Smooth muscle cell (in vitro differentiated cells): ENCODE measurements at regions not wholly inside any gene's neighbourhood (a gene's known extent, or its start where the extent isn't known, plus 50 kb on each side); places are given as distances from the start of the nearest gene placed in this dataset.

Experiments used
- DNase-seq: peaks from one replicate; lab custom pipeline; 2025; ENCODE audit not compliant: unreplicated experiment; lab: John Stamatoyannopoulos, UW
- H2AFZ ChIP-seq: fragments of 200-600 bp; sonication (generic); 2 replicates; pipeline ENCODE4 v1.6.0; 2016; ENCODE audit warnings: antibody characterized with exemption, low read depth, mild to moderate bottlenecking
- H3F3A ChIP-seq: fragments of 200-600 bp; sonication (generic); 2 replicates; pipeline ENCODE4 v1.6.0; 2017; ENCODE audit warnings: antibody characterized with exemption, low read depth
- H3K27ac ChIP-seq: fragments of 200-600 bp; sonication (generic); 2 replicates; pipeline ENCODE4 v1.5.1; 2016; ENCODE audit warnings: low read depth, mild to moderate bottlenecking
- H3K27me3 ChIP-seq: fragments of 200-600 bp; sonication (generic); 2 replicates; pipeline ENCODE4 v1.6.1; 2016; ENCODE audit warnings: low read depth, mild to moderate bottlenecking
- H3K36me3 ChIP-seq: fragments of 200-600 bp; sonication (generic); 2 replicates; pipeline ENCODE4 v1.5.1; 2016; ENCODE audit warnings: low read depth
- H3K4me1 ChIP-seq: fragments of 200-600 bp; sonication (generic); 2 replicates; pipeline ENCODE4 v1.5.1; 2016; ENCODE audit warnings: low read depth
- H3K4me2 ChIP-seq: fragments of 200-600 bp; sonication (generic); 2 replicates; pipeline ENCODE4 v1.6.0; 2016; ENCODE audit warnings: mild to moderate bottlenecking
- H3K4me3 ChIP-seq: fragments of 200-600 bp; sonication (generic); 2 replicates; pipeline ENCODE4 v1.5.1; 2016; ENCODE audit warnings: mild to moderate bottlenecking
- H3K79me2 ChIP-seq: fragments of 200-600 bp; sonication (generic); 2 replicates; pipeline ENCODE4 v1.6.0; 2016; ENCODE audit warnings: low read depth, mild to moderate bottlenecking
- H3K9ac ChIP-seq: fragments of 200-600 bp; sonication (generic); 2 replicates; pipeline ENCODE4 v1.6.0; 2016; ENCODE audit warnings: low read depth
- H3K9me3 ChIP-seq: fragments of 200-600 bp; sonication (generic); replicated peaks from 2 replicates; pipeline ENCODE4 v1.5.1; 2016; ENCODE audit warnings: low read depth
- H4K20me1 ChIP-seq: fragments of 200-600 bp; sonication (generic); 2 replicates; pipeline ENCODE4 v1.6.0; 2016; ENCODE audit warnings: low read depth
- WGBS: methylation state at CpG from one replicate; pipeline ENCODE4 v1.1.7; 2016; ENCODE audit warnings: low lambda C conversion rate; 5-methylcytosine and 5-hydroxymethylcytosine counted together
- TF ChIP-seq, protein P1 (sequence below): fragments of 200-600 bp; sonication (generic); IDR thresholded peaks from 2 replicates; pipeline ENCODE4 v1.5.1; 2017; ENCODE audit warnings: borderline replicate concordance, mild to moderate bottlenecking, antibody characterized with exemption; ENCODE audit not compliant: insufficient read depth, poor library complexity, severe bottlenecking

DNA sequence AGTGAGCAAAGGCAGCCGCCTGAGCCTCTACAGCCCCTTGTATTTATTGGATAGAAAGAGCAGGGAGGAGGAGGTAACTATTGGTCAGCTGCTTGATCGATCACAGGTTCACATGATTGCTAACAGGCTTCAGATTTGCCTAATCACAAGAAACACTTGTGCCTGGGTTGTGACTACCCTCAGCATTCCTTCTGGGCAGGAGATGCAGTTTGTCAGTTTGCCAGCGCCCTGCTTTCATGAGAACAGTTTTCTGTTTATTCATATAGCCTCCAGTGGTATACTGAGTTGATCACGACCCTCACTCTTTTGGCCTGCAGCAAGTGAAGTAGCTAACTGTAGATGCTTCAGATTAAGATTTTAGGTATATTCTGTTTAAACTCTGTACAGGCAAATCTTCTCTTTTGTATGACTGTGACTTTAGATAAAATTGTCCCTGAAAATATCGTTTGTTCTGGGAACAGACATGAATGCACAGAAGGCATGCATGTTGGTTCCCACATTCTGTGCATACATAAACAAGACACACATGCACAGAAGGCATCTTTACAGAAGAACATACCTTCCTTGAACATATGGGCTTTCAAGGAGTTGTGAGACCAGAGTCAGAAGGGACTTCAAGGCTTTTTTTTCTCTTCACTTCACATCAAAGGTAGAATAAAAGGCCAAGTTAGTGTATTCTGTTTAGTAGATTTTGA lies 422.4 kb upstream of the STEAP1 start:
- no peaks in the 10 kb centered on the region for H3K9me3 ChIP-seq
- H3K4me3 ChIP-seq = no peak overlapping the region
- H3K9ac ChIP-seq = no peak overlapping the region
- H3K4me1 ChIP-seq = no peaks in the 10 kb centered on the region
- DNase-seq = no peak
- H3K79me2 ChIP-seq = no peaks in the 10 kb centered on the region
- TF ChIP-seq, protein P1, sequence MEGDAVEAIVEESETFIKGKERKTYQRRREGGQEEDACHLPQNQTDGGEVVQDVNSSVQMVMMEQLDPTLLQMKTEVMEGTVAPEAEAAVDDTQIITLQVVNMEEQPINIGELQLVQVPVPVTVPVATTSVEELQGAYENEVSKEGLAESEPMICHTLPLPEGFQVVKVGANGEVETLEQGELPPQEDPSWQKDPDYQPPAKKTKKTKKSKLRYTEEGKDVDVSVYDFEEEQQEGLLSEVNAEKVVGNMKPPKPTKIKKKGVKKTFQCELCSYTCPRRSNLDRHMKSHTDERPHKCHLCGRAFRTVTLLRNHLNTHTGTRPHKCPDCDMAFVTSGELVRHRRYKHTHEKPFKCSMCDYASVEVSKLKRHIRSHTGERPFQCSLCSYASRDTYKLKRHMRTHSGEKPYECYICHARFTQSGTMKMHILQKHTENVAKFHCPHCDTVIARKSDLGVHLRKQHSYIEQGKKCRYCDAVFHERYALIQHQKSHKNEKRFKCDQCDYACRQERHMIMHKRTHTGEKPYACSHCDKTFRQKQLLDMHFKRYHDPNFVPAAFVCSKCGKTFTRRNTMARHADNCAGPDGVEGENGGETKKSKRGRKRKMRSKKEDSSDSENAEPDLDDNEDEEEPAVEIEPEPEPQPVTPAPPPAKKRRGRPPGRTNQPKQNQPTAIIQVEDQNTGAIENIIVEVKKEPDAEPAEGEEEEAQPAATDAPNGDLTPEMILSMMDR = no peak
- WGBS = 81% methylated on average over 5 of the region's 5 CpGs
- no peaks in the 10 kb centered on the region for H3F3A ChIP-seq
- no peaks in the 10 kb centered on the region for H3K36me3 ChIP-seq
- H3K27me3 ChIP-seq = no peaks in the 10 kb centered on the region
- no peaks in the 10 kb centered on the region for H4K20me1 ChIP-seq
- H3K27ac ChIP-seq = no peak overlapping the region
- no peak overlapping the region for H3K4me2 ChIP-seq
- no peak overlapping the region for H2AFZ ChIP-seq

DNA sequence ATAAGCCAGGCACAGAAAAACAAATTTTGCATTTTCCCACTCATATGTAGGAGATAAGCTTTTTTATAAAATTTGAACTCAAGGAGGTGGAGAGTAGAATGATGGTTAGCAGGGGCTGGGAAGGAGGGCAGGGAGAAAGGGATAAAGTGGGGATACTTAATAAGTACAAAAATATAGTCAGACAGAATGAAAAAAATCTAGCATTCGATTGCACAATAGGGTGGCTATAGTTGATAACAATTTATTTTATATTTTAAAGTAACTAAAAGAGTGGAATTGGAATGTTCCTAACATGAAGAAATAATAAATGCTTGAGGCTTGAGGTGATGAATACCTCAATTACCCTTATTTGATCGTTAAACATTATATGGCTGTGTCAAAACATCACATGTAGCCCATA lies 415.7 kb upstream of the STEAP1 start:
- no peaks in the 10 kb centered on the region for H3K27me3 ChIP-seq
- H4K20me1 ChIP-seq = no peaks in the 10 kb centered on the region
- no peaks in the 10 kb centered on the region for H3K36me3 ChIP-seq
- H3K4me3 ChIP-seq = no peak overlapping the region
- 79% methylated on average over 2 of the region's 2 CpGs for WGBS
- H3K4me1 ChIP-seq = no peaks in the 10 kb centered on the region
- H3K27ac ChIP-seq = no peak overlapping the region
- no peaks in the 10 kb centered on the region for H3K79me2 ChIP-seq
- TF ChIP-seq, protein P1 = no peak
- no peak overlapping the region for H3K4me2 ChIP-seq
- no peaks in the 10 kb centered on the region for H3K9me3 ChIP-seq
- DNase-seq = no peak
- H2AFZ ChIP-seq = no peak overlapping the region
- no peaks in the 10 kb centered on the region for H3F3A ChIP-seq
- no peak overlapping the region for H3K9ac ChIP-seq

DNA sequence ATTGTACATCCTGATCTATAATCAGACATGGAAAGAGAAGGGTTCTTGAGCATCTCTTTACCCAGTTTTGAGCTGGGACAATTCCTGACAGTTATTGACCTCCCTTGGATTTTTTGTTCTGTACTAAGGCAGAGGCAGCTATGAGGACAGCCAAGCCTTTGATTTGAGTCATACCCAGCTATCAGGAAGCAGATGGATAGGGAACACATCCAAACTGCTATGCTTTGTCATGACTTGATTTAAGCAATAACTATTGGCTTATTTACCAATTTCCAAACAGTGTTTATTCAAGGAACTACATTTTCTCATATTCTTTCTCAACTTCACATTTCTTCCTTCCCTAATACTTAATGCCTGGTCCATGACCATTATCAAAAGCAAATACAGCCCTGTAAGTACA lies 396.4 kb upstream of the STEAP1 start:
- no peaks in the 10 kb centered on the region for H3K36me3 ChIP-seq
- no peak overlapping the region for H2AFZ ChIP-seq
- no peaks in the 10 kb centered on the region for H3K9me3 ChIP-seq
- H3F3A ChIP-seq = no peaks in the 10 kb centered on the region
- H4K20me1 ChIP-seq = no peaks in the 10 kb centered on the region
- H3K9ac ChIP-seq = no peak overlapping the region
- no peak overlapping the region for H3K4me3 ChIP-seq
- no peaks in the 10 kb centered on the region for H3K4me1 ChIP-seq
- no peak overlapping the region for H3K4me2 ChIP-seq
- no peak for DNase-seq
- TF ChIP-seq, protein P1 = no peak
- H3K79me2 ChIP-seq = no peaks in the 10 kb centered on the region
- no peak overlapping the region for H3K27ac ChIP-seq
- H3K27me3 ChIP-seq = no peaks in the 10 kb centered on the region

DNA sequence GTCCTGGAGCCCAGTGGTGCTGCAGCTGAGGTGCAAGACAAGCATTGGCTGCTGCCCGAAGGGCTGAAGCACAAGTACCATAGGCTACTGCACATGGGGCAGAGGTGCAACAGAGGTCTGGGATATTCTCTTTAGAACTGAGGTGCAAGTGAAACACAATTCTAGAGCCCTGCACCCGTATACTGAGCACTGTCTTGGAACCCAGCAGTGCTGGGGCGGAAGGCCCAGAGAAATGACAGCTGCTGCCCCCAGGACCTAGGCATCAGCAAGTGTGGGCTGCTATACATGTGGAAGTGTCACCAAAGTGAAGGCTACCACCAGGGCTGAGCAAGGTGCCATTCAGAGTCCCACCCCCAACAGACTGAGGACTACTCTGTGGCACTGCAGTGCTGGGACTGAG lies 393.6 kb upstream of the STEAP1 start:
- Histone ChIP-seq H3K4me2 (no peak overlapping the region), H3F3A (no peaks in the 10 kb centered on the region), H3K79me2 (no peaks in the 10 kb centered on the region), H3K36me3 (no peaks in the 10 kb centered on the region), H3K4me3 (no peak overlapping the region), H3K4me1 (no peaks in the 10 kb centered on the region), H3K27ac (no peak overlapping the region), H3K9ac (no peak overlapping the region), H3K9me3 (no peaks in the 10 kb centered on the region), H2AFZ (no peak overlapping the region), H3K27me3 (no peaks in the 10 kb centered on the region), H4K20me1 (no peaks in the 10 kb centered on the region)
- TF ChIP-seq, protein P1 = no peak
- WGBS = 98% methylated on average over 3 of the region's 3 CpGs
- no peak for DNase-seq
